WERI-Rb-1 (cell line): ENCODE measurements at regions not wholly inside any gene's neighbourhood (a gene's known extent, or its start where the extent isn't known, plus 50 kb on each side); places are given as distances from the start of the nearest gene placed in this dataset.

ENCODE experiments used
- DNase-seq: peaks from one replicate; pipeline ENCODE4 v3.0.0-alpha.2; 2020
- H3K27ac ChIP-seq: fragments of 250-450 bp; sonication (Bioruptor Pico); 2 replicates; pipeline ENCODE4 v1.5.1; 2020; ENCODE audit warnings: mild to moderate bottlenecking, moderate library complexity
- H3K27me3 ChIP-seq: fragments of 250-450 bp; sonication (Bioruptor Pico); 2 replicates; pipeline ENCODE4 v1.5.1; 2021; ENCODE audit warnings: mild to moderate bottlenecking, low read depth, moderate library complexity; ENCODE audit not compliant: insufficient read depth, severe bottlenecking
- H3K36me3 ChIP-seq: fragments of 250-450 bp; sonication (Bioruptor Pico); 2 replicates; pipeline ENCODE4 v1.5.1; 2020; ENCODE audit warnings: mild to moderate bottlenecking, moderate library complexity
- H3K4me3 ChIP-seq: 2 replicates; pipeline ENCODE4 v1.5.1; 2011; ENCODE audit warnings: low read depth, mild to moderate bottlenecking, control low read depth, low read length
- H3K9me3 ChIP-seq: fragments of 250-450 bp; sonication (Bioruptor Pico); 2 replicates; pipeline ENCODE4 v1.5.1; 2021; ENCODE audit warnings: mild to moderate bottlenecking, moderate library complexity; ENCODE audit not compliant: severe bottlenecking
- TF ChIP-seq, protein P1 (sequence below): IDR thresholded peaks from 2 replicates; pipeline ENCODE4 v1.5.1; 2011; ENCODE audit warnings: low read depth, mild to moderate bottlenecking, control low read depth, inconsistent platforms, low read length

GRCh38 chr9:91085517-91086291, 276.0 kb downstream of the AUH start:
- Histone ChIP-seq H3K27ac (no peak overlapping the region), H3K4me3 (no peak overlapping the region), H3K9me3 (no peaks in the 10 kb centered on the region), H3K36me3 (no peaks in the 10 kb centered on the region), H3K27me3 (no peaks in the 10 kb centered on the region)
- TF ChIP-seq, protein P1, sequence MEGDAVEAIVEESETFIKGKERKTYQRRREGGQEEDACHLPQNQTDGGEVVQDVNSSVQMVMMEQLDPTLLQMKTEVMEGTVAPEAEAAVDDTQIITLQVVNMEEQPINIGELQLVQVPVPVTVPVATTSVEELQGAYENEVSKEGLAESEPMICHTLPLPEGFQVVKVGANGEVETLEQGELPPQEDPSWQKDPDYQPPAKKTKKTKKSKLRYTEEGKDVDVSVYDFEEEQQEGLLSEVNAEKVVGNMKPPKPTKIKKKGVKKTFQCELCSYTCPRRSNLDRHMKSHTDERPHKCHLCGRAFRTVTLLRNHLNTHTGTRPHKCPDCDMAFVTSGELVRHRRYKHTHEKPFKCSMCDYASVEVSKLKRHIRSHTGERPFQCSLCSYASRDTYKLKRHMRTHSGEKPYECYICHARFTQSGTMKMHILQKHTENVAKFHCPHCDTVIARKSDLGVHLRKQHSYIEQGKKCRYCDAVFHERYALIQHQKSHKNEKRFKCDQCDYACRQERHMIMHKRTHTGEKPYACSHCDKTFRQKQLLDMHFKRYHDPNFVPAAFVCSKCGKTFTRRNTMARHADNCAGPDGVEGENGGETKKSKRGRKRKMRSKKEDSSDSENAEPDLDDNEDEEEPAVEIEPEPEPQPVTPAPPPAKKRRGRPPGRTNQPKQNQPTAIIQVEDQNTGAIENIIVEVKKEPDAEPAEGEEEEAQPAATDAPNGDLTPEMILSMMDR, result no peak
- no peak for DNase-seq

GRCh38 chr9:91086657-91087461, 274.9 kb downstream of the AUH start:
- no peak overlapping the region for H3K27ac ChIP-seq
- TF ChIP-seq, protein P1, result no peak
- DNase-seq, result no peak
- H3K4me3 ChIP-seq, result no peak overlapping the region
- H3K9me3 ChIP-seq, result no peaks in the 10 kb centered on the region
- no peaks in the 10 kb centered on the region for H3K27me3 ChIP-seq
- no peaks in the 10 kb centered on the region for H3K36me3 ChIP-seq

- TF ChIP-seq, protein P1, result no peak
- no peak overlapping the region for H3K4me3 ChIP-seq
- no peak overlapping the region for H3K27ac ChIP-seq
- no peak for DNase-seq
- no peaks in the 10 kb centered on the region for H3K27me3 ChIP-seq
- no peaks in the 10 kb centered on the region for H3K36me3 ChIP-seq
- no peaks in the 10 kb centered on the region for H3K9me3 ChIP-seq
These were observed 274.3 kb downstream of the AUH start for GRCh38 chr9:91087462-91087759.

DNA sequence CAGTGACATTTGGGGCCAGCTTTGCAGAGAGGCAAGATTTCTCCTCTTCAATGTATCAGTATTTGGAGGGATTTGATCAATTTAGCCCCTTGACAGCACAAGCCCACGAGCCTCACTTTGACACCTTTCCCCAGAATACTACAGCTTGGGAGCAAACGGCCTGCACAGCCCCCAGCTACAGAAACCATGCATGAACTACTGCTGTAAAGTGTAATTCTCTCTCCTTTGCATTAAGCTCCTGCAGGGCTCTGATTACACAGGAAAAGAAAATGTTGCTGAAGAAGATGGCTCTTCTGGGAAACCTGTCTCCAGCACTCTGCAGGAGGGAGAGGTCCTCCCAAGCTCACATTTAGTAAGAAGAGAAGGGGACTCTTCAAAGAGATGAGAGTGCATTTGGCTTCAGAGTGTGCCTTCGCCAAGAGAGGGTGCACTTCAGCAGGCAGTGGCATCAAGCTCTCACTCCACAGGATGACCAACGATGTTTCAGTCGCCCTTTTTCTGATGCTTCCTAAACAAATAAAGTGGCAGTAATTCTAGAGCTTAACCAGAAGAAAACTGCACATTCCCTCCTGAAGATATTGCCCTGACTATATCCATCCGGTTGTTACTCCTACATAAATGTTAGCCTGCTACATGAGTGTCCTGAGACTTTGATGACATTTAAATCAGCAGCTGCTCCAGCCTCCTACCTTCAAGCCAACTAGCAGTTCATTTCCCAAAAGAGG, 272.2 kb downstream of the AUH start:
- TF ChIP-seq, protein P1, result peak; percentile 73
- H3K27ac ChIP-seq, result no peak overlapping the region
- DNase-seq, result peak; percentile 25
- no peaks in the 10 kb centered on the region for H3K27me3 ChIP-seq
- no peaks in the 10 kb centered on the region for H3K36me3 ChIP-seq
- no peak overlapping the region for H3K4me3 ChIP-seq
- no peaks in the 10 kb centered on the region for H3K9me3 ChIP-seq

DNA sequence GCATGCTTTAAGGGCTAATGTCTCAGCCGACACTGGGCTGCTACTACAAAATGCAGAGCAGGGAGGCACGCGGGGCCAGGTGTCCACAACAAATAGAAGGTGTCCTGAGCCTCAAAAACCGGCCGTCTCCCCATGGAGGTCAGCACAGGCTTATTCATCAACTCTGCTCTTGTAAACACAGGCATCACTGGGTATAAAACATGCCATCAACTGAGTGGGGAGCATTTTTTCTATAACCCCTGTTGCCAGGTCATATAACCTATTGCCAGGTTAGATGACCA, 271.6 kb downstream of the AUH start:
- no peak for DNase-seq
- no peaks in the 10 kb centered on the region for H3K9me3 ChIP-seq
- H3K4me3 ChIP-seq, result no peak overlapping the region
- no peaks in the 10 kb centered on the region for H3K27me3 ChIP-seq
- H3K36me3 ChIP-seq, result no peaks in the 10 kb centered on the region
- H3K27ac ChIP-seq, result no peak overlapping the region
- TF ChIP-seq, protein P1, result no peak
